Panc1 (cell line): ENCODE measurements at regions not wholly inside any gene's neighbourhood (a gene's known extent, or its start where the extent isn't known, plus 50 kb on each side); places are given as distances from the start of the nearest gene placed in this dataset.

ENCODE experiments used
- ATAC-seq: fragments of 200-7000 bp; cut with Tn5 transposase; 2 replicates; pipeline ENCODE4 v1.9.1; 2020; ENCODE audit warnings: mild to moderate bottlenecking, moderate library complexity
- BruUV-seq: library from RNA; stranded (reverse); fragments of 400-500 nt; replicated peaks from 2 replicates; lab custom pipeline; 2021; lab: Mats Ljungman, UMichigan
- CTCF ChIA-PET: fragments of 300-600 bp; sonication (Branson Sonifier 250); formaldehyde crosslinking; loops from one replicate; lab custom pipeline; 2022; ENCODE audit warnings: antibody characterized with exemption; lab: Charles Lee
- POLR2A ChIA-PET: fragments of 300-600 bp; sonication (Branson Sonifier 250); formaldehyde crosslinking; loops from one replicate; lab custom pipeline; 2022; ENCODE audit warnings: antibody characterized with exemption; lab: Charles Lee
- DNase-seq: peaks from one replicate; pipeline ENCODE4 v3.0.0-alpha.2; 2010; ENCODE audit warnings: low read depth, low spot score
- H3K27ac ChIP-seq: 2 replicates; pipeline ENCODE4 v1.5.1; 2011; ENCODE audit warnings: mild to moderate bottlenecking, low read length, inconsistent platforms
- H3K27me3 ChIP-seq: fragments of 200-500 bp; sonication (Bioruptor generic); 2 replicates; pipeline ENCODE4 v1.6.0; 2014; ENCODE audit warnings: low read length, inconsistent platforms; ENCODE audit not compliant: control insufficient read depth, insufficient read depth
- H3K36me3 ChIP-seq: fragments of 200-500 bp; sonication (Bioruptor generic); 2 replicates; pipeline ENCODE4 v1.5.1; 2014; ENCODE audit warnings: inconsistent platforms, mild to moderate bottlenecking, low read length, moderate library complexity; ENCODE audit not compliant: control insufficient read depth, insufficient read depth
- H3K4me1 ChIP-seq: 2 replicates; pipeline ENCODE4 v1.5.1; 2011; ENCODE audit warnings: inconsistent platforms, mild to moderate bottlenecking, low read length, moderate library complexity; ENCODE audit not compliant: control insufficient read depth, insufficient read depth
- H3K4me3 ChIP-seq, 2 experiments: 2 replicates each; pipeline ENCODE4 v1.5.1; 2011 to 2012; ENCODE audit warnings: low read depth in 2 of 2, low read length in 2 of 2, mild to moderate bottlenecking in 2 of 2, inconsistent platforms in 1 of 2, moderate library complexity in 1 of 2
- H3K9me3 ChIP-seq: fragments of 200-500 bp; sonication (Bioruptor generic); 2 replicates; pipeline ENCODE4 v1.5.1; 2014; ENCODE audit warnings: low read depth, mild to moderate bottlenecking, inconsistent platforms, low read length, moderate library complexity; ENCODE audit not compliant: control insufficient read depth, insufficient read depth
- CTCF ChIP-seq: fragments of 450-650 bp; IDR thresholded peaks from 2 replicates; pipeline ENCODE4 v1.5.1; 2017; ENCODE audit warnings: mild to moderate bottlenecking
- POLR2AphosphoS5 ChIP-seq: IDR thresholded peaks from 2 replicates; pipeline ENCODE4 v1.6.1; 2012; ENCODE audit warnings: mild to moderate bottlenecking, low read depth, low read length, moderate library complexity
- REST ChIP-seq, 2 experiments: IDR thresholded peaks; 2 replicates each; pipeline ENCODE4 v1.6.1; 2011 to 2012; ENCODE audit warnings: low read depth in 2 of 2, control low read depth in 1 of 2, low read length in 1 of 2, mild to moderate bottlenecking in 1 of 2, moderate library complexity in 1 of 2; ENCODE audit not compliant: insufficient read depth in 1 of 2
- SIN3A ChIP-seq: IDR thresholded peaks from 2 replicates; pipeline ENCODE4 v1.6.1; 2012; ENCODE audit warnings: low read depth, mild to moderate bottlenecking, low read length, moderate library complexity, borderline replicate concordance; ENCODE audit not compliant: insufficient read depth
- TCF7L2 ChIP-seq: IDR thresholded peaks from 2 replicates; pipeline ENCODE4 v1.6.1; 2011; ENCODE audit warnings: mild to moderate bottlenecking, low read depth, low read length, inconsistent platforms
- in situ Hi-C: cut with HindIII; loops from 2 replicates; pipeline ENCODE4 v1.10.0; 2016; ENCODE audit warnings: low sequenced_read_pairs, low pct_unique_long_range_greater_than_20kb
- intact Hi-C: fragments of 100-400 bp; cut with micrococcal nuclease; formaldehyde crosslinking; loops from one replicate; pipeline ENCODE4 v1.10.0; 2022; ENCODE audit not compliant: unreplicated experiment

GRCh38 chr5:67346611-67347010 lies 150.0 kb upstream of the CD180 start:
- Histone ChIP-seq H3K4me3 (no peak overlapping the region), H3K27me3 (no peaks in the 10 kb centered on the region), H3K27ac (no peak overlapping the region), H3K9me3 (no peaks in the 10 kb centered on the region), H3K36me3 (no peaks in the 10 kb centered on the region), H3K4me1 (no peaks in the 10 kb centered on the region)
- ChIA-PET POLR2A (no interaction called here), CTCF (no interaction called here)
- no peak for TF ChIP-seq CTCF
- TF ChIP-seq REST (IDR thresholded peaks at IDR 0.05; ENCODE audit: insufficient read depth in 1 of 2, low read depth in 2 of 2, low read length in 1 of 2): no peak
- TF ChIP-seq SIN3A: no peak
- TF ChIP-seq TCF7L2: no peak
- no peak for TF ChIP-seq POLR2AphosphoS5
- in situ Hi-C loops: no loop called here
- no peak for DNase-seq
- ATAC-seq: no peak
- BruUV-seq: no TSS peak
- intact Hi-C loops: no loop called here

- no peaks in the 10 kb centered on the region for H3K36me3 ChIP-seq
- POLR2A ChIA-PET: no interaction called here
- TF ChIP-seq CTCF (no peak), TCF7L2 (no peak), SIN3A (no peak), REST (IDR thresholded peaks at IDR 0.05; ENCODE audit: insufficient read depth in 1 of 2, low read depth in 2 of 2, low read length in 1 of 2) (no peak), POLR2AphosphoS5 (no peak)
- no peaks in the 10 kb centered on the region for H3K9me3 ChIP-seq
- no peak overlapping the region for H3K27ac ChIP-seq
- no TSS peak for BruUV-seq
- H3K4me3 ChIP-seq: no peak overlapping the region
- H3K27me3 ChIP-seq: no peaks in the 10 kb centered on the region
- in situ Hi-C loops (no loop called here), intact Hi-C loops (no loop called here)
- CTCF ChIA-PET: no interaction called here
- no peaks in the 10 kb centered on the region for H3K4me1 ChIP-seq
- DNase-seq: no peak
- no peak for ATAC-seq
These were observed 148.3 kb upstream of the CD180 start for GRCh38 chr5:67344870-67345269.
